CD4-positive, CD25-positive, alpha-beta regulatory T cell (primary cell): ENCODE measurements at regions not wholly inside any gene's neighbourhood (a gene's known extent, or its start where the extent isn't known, plus 50 kb on each side); places are given as distances from the start of the nearest gene placed in this dataset.

Experiments
- ATAC-seq, 2 donors: fragments of 150-1000 bp; cut with Tn5 transposase; one replicate each; pipeline ENCODE4 v1.10.0; 2021; ENCODE audit warnings: low read depth in 2 of 2, moderate number of reproducible peaks in 2 of 2, moderate library complexity in 1 of 2
- DNase-seq, 3 donors: peaks; one replicate each; pipeline versions ENCODE4 v3.0.0 to v3.0.0-alpha.2; 2012 to 2022; ENCODE audit warnings: mixed read lengths in 1 of 3
- H3K27ac ChIP-seq: one replicate; pipeline ENCODE4 v1.7.0; 2013; ENCODE audit warnings: mild to moderate bottlenecking, low read length; ENCODE audit not compliant: insufficient read depth, poor library complexity, severe bottlenecking
- H3K27me3 ChIP-seq: one replicate; pipeline ENCODE4 v1.7.0; 2013; ENCODE audit warnings: low read length; ENCODE audit not compliant: control insufficient read depth, insufficient read depth
- H3K36me3 ChIP-seq: one replicate; pipeline ENCODE4 v1.7.0; 2013; ENCODE audit warnings: mild to moderate bottlenecking, low read length, moderate library complexity; ENCODE audit not compliant: control insufficient read depth, insufficient read depth
- H3K4me1 ChIP-seq: 2 replicates; pipeline ENCODE4 v1.7.0; 2013; ENCODE audit warnings: mild to moderate bottlenecking, low read length; ENCODE audit not compliant: insufficient read depth, control insufficient read depth, poor library complexity, severe bottlenecking
- H3K4me3 ChIP-seq: one replicate; pipeline ENCODE4 v1.7.0; 2013; ENCODE audit warnings: low read depth, mild to moderate bottlenecking, low read length, moderate library complexity
- H3K9me3 ChIP-seq, 2 experiments: 1 replicate in 1 of 2; 2 replicates in 1 of 2; pipeline ENCODE4 v1.7.0; 2013; ENCODE audit warnings: low read length in 2 of 2, mild to moderate bottlenecking in 1 of 2, moderate library complexity in 1 of 2; ENCODE audit not compliant: control insufficient read depth in 2 of 2
- H3K27ac Mint-ChIP-seq, 3 donors: one replicate each; pipeline ENCODE4 v1.8.0; 2020 to 2022; ENCODE audit warnings: mild to moderate bottlenecking in 3 of 3, mixed read lengths in 3 of 3, moderate library complexity in 2 of 3
- H3K27me3 Mint-ChIP-seq: one replicate; pipeline ENCODE4 v1.8.0; 2022; ENCODE audit warnings: mild to moderate bottlenecking, mixed read lengths
- H3K36me3 Mint-ChIP-seq: one replicate; pipeline ENCODE4 v1.8.0; 2020; ENCODE audit warnings: mixed read lengths
- H3K4me1 Mint-ChIP-seq, 4 donors: one replicate each; pipeline ENCODE4 v1.8.0; 2020 to 2022; ENCODE audit warnings: mixed read lengths in 4 of 4, mild to moderate bottlenecking in 1 of 4
- H3K4me3 Mint-ChIP-seq, 4 donors: one replicate each; pipeline ENCODE4 v1.8.0; 2020 to 2022; ENCODE audit warnings: mild to moderate bottlenecking in 4 of 4, mixed read lengths in 4 of 4, moderate library complexity in 3 of 4
- H3K9me3 Mint-ChIP-seq, 7 donors: one replicate each; pipeline ENCODE4 v1.8.0; 2020 to 2022; ENCODE audit warnings: mixed read lengths in 7 of 7, mild to moderate bottlenecking in 3 of 7, moderate library complexity in 2 of 7

DNA sequence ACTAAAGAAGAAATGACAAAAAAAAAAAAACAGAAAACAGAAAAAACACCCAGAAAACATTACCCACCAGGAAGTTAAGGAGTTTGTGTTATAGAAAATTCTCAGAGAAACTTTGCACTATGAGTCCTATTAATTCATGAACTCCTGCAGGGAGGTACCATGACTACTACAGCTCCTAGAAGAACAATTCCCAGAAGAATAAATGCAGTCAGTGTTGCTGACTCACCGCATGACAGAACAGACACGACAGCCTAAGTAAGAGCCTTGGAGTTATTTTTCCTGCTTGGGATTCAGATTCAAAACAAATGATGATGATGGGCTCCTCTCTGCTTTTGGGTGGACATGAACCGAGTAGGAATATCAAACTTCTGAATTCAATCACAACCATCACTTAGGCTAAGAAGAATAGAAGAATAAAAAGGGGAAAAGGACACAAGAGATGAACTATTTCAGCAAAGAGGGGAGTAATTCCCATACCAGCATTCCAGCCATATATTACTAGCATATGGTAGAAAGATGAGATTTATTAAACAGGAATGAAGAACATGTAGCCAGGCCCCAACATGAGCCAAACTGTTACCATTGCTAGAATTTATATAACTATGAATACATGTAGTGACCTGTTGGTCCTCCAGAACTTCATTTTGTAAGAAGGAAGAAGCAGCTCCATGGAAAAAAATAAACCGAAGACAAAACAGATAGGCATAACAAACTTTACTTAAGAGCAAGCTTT, 209.6 kb upstream of the PDE4D start:
- Mint-ChIP-seq H3K27me3 (no peaks in the 10 kb centered on the region), H3K4me3 (no peak overlapping the region), H3K4me1 (no peaks in the 10 kb centered on the region), H3K36me3 (no peaks in the 10 kb centered on the region), H3K9me3 (peaks cover 1 to 7% (median 4%) of the 10 kb centered on the region in 7 donors), H3K27ac (no peak overlapping the region)
- Histone ChIP-seq H3K9me3 (no peaks in the 10 kb centered on the region), H3K4me3 (no peak overlapping the region), H3K36me3 (no peaks in the 10 kb centered on the region), H3K27me3 (no peaks in the 10 kb centered on the region), H3K4me1 (no peaks in the 10 kb centered on the region), H3K27ac (no peak overlapping the region)
- no peak for ATAC-seq
- DNase-seq: no peak

DNA sequence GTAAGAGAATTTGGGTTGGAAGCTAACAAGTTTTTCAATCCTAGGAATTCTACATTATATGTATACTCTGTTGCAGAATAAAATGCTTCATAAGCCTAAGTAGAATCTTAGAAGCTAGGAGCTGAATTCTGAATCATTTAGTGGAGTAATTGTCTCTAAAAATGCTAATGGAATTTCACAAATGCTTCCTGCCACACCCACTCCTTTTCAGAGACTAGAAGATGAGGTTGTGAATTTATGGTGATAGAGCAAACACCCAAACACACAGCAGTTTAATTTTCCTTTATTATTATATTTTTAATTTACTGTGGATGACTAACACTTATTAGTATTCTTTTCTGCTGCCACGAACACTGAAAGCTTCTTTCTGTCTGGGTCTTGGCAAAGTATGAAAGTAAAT, 208.0 kb upstream of the PDE4D start:
- H3K27ac Mint-ChIP-seq: no peak overlapping the region
- H3K27me3 Mint-ChIP-seq: no peaks in the 10 kb centered on the region
- no peaks in the 10 kb centered on the region for H3K36me3 Mint-ChIP-seq
- no peaks in the 10 kb centered on the region for H3K4me1 ChIP-seq
- no peak overlapping the region for H3K4me3 Mint-ChIP-seq
- no peak overlapping the region for H3K27ac ChIP-seq
- ATAC-seq (no peak), DNase-seq (no peak)
- no peaks in the 10 kb centered on the region for H3K9me3 ChIP-seq
- H3K27me3 ChIP-seq: no peaks in the 10 kb centered on the region
- peaks cover 1 to 7% (median 4%) of the 10 kb centered on the region in 7 donors for H3K9me3 Mint-ChIP-seq
- no peak overlapping the region for H3K4me3 ChIP-seq
- no peaks in the 10 kb centered on the region for H3K4me1 Mint-ChIP-seq
- H3K36me3 ChIP-seq: no peaks in the 10 kb centered on the region

DNA sequence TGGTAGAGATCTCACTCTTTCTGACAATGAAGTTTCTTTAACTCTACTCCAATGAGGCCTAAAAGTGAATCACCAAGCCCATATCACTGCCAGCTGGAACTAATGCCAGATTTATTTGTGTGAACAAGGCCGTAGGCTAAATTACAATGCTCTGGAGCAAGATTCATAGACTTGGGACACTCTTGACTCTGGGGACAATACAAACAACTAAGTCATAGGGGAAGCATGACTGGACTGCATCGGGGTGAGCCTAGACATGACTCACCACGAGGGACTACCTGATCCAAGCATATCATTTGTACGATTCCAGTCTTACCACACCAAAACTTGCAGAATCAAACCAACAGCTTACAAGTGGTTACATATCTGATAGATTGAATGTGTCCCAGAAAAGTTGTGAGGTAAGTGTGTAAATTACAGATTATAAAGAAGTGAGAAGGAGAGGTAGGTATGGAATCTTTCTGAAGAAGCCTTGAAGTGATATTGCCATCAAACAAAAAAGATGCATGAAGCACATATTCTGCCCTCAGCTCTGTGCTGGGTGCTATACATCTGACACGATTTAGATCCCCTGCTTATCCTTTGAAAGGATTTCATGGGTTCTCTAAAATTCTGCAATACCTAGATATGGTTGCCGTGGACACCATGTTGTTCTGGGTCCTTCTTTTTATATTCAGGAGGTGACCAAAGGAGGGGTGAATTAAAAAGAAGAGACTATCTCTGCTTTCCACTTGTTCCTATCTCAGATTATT, 199.3 kb upstream of the PDE4D start:
- no peaks in the 10 kb centered on the region for H3K36me3 ChIP-seq
- no peaks in the 10 kb centered on the region for H3K36me3 Mint-ChIP-seq

DNA sequence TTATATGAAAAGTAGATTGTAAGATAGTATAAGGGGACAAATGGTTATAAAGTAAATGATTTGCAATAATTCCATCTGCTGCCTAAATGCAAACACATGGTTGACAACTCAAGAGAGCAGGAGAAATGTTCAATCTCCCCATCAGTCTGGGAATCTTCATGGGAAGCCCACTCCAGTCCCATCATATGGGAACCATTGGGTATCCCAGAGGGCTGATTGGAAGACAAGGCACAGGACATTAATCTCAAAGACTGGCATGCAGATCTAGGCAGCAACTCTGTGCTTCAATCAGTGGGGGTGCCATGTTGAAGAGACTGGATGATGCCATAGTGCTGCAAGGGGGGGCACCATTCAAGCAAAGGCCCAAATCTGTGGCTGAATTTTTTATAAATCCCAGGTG, 193.1 kb upstream of the PDE4D start:
- H3K9me3 Mint-ChIP-seq: peaks cover 2 to 29% (median 7%) of the 10 kb centered on the region in 7 donors
- no peaks in the 10 kb centered on the region for H3K4me1 Mint-ChIP-seq
- no peaks in the 10 kb centered on the region for H3K36me3 ChIP-seq
- H3K27me3 Mint-ChIP-seq: peaks cover 6% of the 10 kb centered on the region
- no peaks in the 10 kb centered on the region for H3K27me3 ChIP-seq
- no peak for ATAC-seq
- H3K4me3 Mint-ChIP-seq: no peak overlapping the region
- no peaks in the 10 kb centered on the region for H3K9me3 ChIP-seq
- no peak overlapping the region for H3K27ac Mint-ChIP-seq
- no peaks in the 10 kb centered on the region for H3K4me1 ChIP-seq
- DNase-seq: no peak
- no peaks in the 10 kb centered on the region for H3K36me3 Mint-ChIP-seq
- H3K4me3 ChIP-seq: no peak overlapping the region
- no peak overlapping the region for H3K27ac ChIP-seq

More for the DNA sequence above, 199.3 kb upstream of the PDE4D start:
- Mint-ChIP-seq H3K27ac (no peak overlapping the region), H3K4me1 (no peaks in the 10 kb centered on the region), H3K27me3 (no peaks in the 10 kb centered on the region), H3K4me3 (no peak overlapping the region), H3K9me3 (peaks cover 0 to 9% (median 4%) of the 10 kb centered on the region in 7 donors)
- Histone ChIP-seq H3K9me3 (no peaks in the 10 kb centered on the region), H3K27ac (no peak overlapping the region), H3K4me1 (no peaks in the 10 kb centered on the region), H3K4me3 (no peak overlapping the region), H3K27me3 (no peaks in the 10 kb centered on the region)
- DNase-seq (no peak), ATAC-seq (no peak)

DNA sequence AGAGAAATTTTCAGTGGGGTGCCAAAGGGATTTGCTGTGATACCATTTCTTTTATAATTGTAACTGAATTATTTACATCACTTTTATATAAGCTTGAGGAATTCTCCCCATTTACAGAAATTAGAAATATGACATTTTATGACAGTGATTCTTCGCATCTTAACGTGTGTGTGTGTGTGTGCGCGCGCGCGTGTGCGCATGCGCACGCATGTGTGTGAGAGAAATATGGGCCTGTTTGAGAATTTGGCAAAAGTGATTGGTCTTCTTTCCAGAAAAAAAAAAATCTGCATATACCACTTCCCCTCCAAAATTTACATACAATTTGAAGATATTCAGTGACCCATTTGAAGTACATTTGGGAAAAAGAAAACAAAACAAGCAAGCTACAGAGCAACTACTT, 190.7 kb upstream of the PDE4D start:
- Mint-ChIP-seq H3K9me3 (peaks cover 2 to 31% (median 6%) of the 10 kb centered on the region in 7 donors), H3K4me1 (no peaks in the 10 kb centered on the region), H3K27ac (no peak overlapping the region), H3K36me3 (no peaks in the 10 kb centered on the region), H3K27me3 (peaks cover 6% of the 10 kb centered on the region), H3K4me3 (no peak overlapping the region)
- no peak for ATAC-seq
- Histone ChIP-seq H3K36me3 (no peaks in the 10 kb centered on the region), H3K4me1 (no peaks in the 10 kb centered on the region), H3K27me3 (no peaks in the 10 kb centered on the region), H3K27ac (no peak overlapping the region), H3K9me3 (no peaks in the 10 kb centered on the region), H3K4me3 (no peak overlapping the region)
- no peak for DNase-seq

DNA sequence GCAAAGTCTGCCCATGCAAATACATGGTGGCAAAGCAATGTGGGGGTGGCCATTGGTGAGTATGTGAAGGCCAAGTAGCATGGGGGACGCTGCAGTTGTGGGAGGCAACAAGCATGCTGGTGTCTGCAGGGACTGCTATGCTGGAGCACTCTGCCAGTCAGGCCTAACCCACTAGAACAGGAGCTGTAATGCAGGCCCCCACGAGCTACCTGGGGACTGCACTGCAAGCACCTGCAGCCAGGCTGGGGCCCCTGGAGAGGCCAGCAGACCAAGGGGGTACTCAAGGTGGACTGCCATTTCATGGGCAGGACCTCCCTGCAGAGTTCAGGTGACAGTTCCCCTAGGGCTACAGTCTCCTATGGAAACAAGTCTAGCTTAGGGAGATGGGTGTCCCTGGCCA, 183.8 kb upstream of the PDE4D start:
- H3K9me3 ChIP-seq: no peaks in the 10 kb centered on the region
- peaks cover 4 to 24% (median 5%) of the 10 kb centered on the region in 7 donors for H3K9me3 Mint-ChIP-seq
- DNase-seq (no peak), ATAC-seq (no peak)
- no peak overlapping the region for H3K27ac Mint-ChIP-seq
- H3K4me3 ChIP-seq: no peak overlapping the region
- H3K27ac ChIP-seq: no peak overlapping the region
- no peaks in the 10 kb centered on the region for H3K27me3 Mint-ChIP-seq
- no peaks in the 10 kb centered on the region for H3K36me3 ChIP-seq
- H3K4me3 Mint-ChIP-seq: no peak overlapping the region
- no peaks in the 10 kb centered on the region for H3K36me3 Mint-ChIP-seq
- no peaks in the 10 kb centered on the region for H3K4me1 ChIP-seq
- H3K4me1 Mint-ChIP-seq: no peaks in the 10 kb centered on the region
- H3K27me3 ChIP-seq: no peaks in the 10 kb centered on the region

DNA sequence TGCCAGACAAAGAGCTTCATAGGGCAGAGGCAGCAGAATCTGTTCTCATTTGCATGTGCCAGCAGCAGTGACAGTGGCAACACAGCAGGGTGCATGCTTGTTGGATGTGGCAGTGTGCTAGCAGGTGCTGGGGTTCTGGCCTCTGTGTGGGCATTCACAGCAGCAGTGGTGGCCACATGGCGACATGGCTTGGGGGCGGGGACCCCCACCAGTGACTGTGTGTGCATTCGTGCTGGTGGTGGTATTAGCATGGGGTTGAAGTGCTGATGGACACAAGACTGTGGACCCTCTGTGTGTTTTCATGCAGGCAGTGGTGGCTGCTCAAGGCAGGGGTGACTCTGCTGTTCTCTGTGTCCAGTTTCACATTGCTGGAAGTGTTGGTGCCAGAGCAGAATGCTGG, 183.2 kb upstream of the PDE4D start:
- ATAC-seq (no peak), DNase-seq (no peak)
- Mint-ChIP-seq H3K27me3 (no peaks in the 10 kb centered on the region), H3K36me3 (no peaks in the 10 kb centered on the region), H3K9me3 (peaks cover 2 to 20% (median 6%) of the 10 kb centered on the region in 7 donors), H3K4me3 (no peak overlapping the region), H3K27ac (no peak overlapping the region), H3K4me1 (no peaks in the 10 kb centered on the region)
- no peaks in the 10 kb centered on the region for H3K4me1 ChIP-seq
- no peaks in the 10 kb centered on the region for H3K9me3 ChIP-seq
- H3K27ac ChIP-seq: no peak overlapping the region
- H3K36me3 ChIP-seq: no peaks in the 10 kb centered on the region
- H3K4me3 ChIP-seq: no peak overlapping the region
- no peaks in the 10 kb centered on the region for H3K27me3 ChIP-seq

DNA sequence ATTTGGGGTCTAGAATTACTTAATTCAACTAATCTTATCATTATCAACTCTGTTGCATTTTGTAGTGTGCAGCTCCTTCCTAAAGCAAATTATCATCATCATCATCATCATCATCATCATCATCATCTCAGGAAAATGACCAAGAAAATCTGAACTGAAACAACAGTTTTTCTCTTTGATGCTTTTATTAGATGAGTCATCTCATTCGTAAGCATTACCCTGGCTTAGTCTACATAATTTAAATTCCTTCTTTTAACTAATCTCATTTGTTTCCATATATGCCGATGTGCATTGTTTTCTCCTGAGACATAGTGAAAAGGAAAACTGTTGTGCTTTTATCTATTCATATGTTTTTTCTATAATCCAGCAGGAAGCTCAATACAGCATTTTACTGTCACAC, 173.0 kb upstream of the PDE4D start:
- Histone ChIP-seq H3K27ac (no peak overlapping the region), H3K4me1 (no peaks in the 10 kb centered on the region), H3K36me3 (no peaks in the 10 kb centered on the region), H3K4me3 (no peak overlapping the region), H3K27me3 (no peaks in the 10 kb centered on the region), H3K9me3 (no peaks in the 10 kb centered on the region)
- Mint-ChIP-seq H3K9me3 (peaks cover 0 to 27% (median 5%) of the 10 kb centered on the region in 7 donors), H3K4me3 (no peak overlapping the region), H3K27ac (no peak overlapping the region), H3K27me3 (no peaks in the 10 kb centered on the region), H3K36me3 (no peaks in the 10 kb centered on the region), H3K4me1 (no peaks in the 10 kb centered on the region)
- DNase-seq (no peak), ATAC-seq (no peak)
